OCI-LY3 (cell line): ENCODE measurements at regions not wholly inside any gene's neighbourhood (a gene's known extent, or its start where the extent isn't known, plus 50 kb on each side); places are given as distances from the start of the nearest gene placed in this dataset.

Source experiments
- H2AFZ ChIP-seq: fragments of 200-600, 300-600 bp; shearing (Covaris generic); 2 replicates; pipeline ENCODE4 v1.6.0; 2014; ENCODE audit warnings: antibody characterized with exemption, low read depth, low read length
- H3K27ac ChIP-seq: fragments of 200-600, 300-600 bp; sonication (generic); 2 replicates; pipeline ENCODE4 v1.5.1; 2014; ENCODE audit warnings: mild to moderate bottlenecking, low read length, moderate library complexity, mixed read lengths
- H3K27me3 ChIP-seq: fragments of 200-600, 300-600 bp; sonication (generic); 2 replicates; pipeline ENCODE4 v1.6.1; 2014; ENCODE audit warnings: low read depth, low read length, mixed read lengths
- H3K36me3 ChIP-seq: fragments of 200-600, 300-600 bp; sonication (generic); replicated peaks from 2 replicates; pipeline ENCODE3; 2014; ENCODE audit warnings: low read depth, low read length, mixed read lengths
- H3K4me1 ChIP-seq: fragments of 300-600, 200-600 bp; sonication (generic); 2 replicates; pipeline ENCODE4 v1.6.1; 2014; ENCODE audit warnings: low read length, mixed read lengths
- H3K4me2 ChIP-seq: fragments of 200-600, 300-600 bp; sonication (generic); 2 replicates; pipeline ENCODE4 v1.6.1; 2014; ENCODE audit warnings: low read length, mixed read lengths
- H3K4me3 ChIP-seq: fragments of 300-600, 200-600 bp; sonication (generic); 2 replicates; pipeline ENCODE4 v1.5.1; 2014; ENCODE audit warnings: antibody characterized with exemption, mild to moderate bottlenecking, low read length, moderate library complexity
- H3K79me2 ChIP-seq: fragments of 300-600, 200-600 bp; shearing (Covaris generic); 2 replicates; pipeline ENCODE4 v1.6.1; 2014; ENCODE audit warnings: mild to moderate bottlenecking, low read length, mixed read lengths
- H3K9ac ChIP-seq: fragments of 300-600, 200-600 bp; shearing (Covaris generic); 2 replicates; pipeline ENCODE4 v1.6.0; 2014; ENCODE audit warnings: mild to moderate bottlenecking, low read length, moderate library complexity
- H3K9me3 ChIP-seq: fragments of 200-600, 300-600 bp; shearing (Covaris generic); 2 replicates; pipeline ENCODE4 v1.6.1; 2014; ENCODE audit warnings: low read length, mixed read lengths; ENCODE audit not compliant: insufficient read depth
- H4K20me1 ChIP-seq: fragments of 200-600, 300-600 bp; sonication (generic); 2 replicates; pipeline ENCODE4 v1.6.1; 2016; ENCODE audit warnings: low read length, mixed read lengths; ENCODE audit not compliant: insufficient read depth
- CTCF ChIP-seq: fragments of 200-600, 300-600 bp; sonication (generic); IDR thresholded peaks from 2 replicates; pipeline ENCODE4 v1.5.1; 2014; ENCODE audit warnings: antibody characterized with exemption, low read length, low read depth
- EZH2phosphoT487 ChIP-seq: fragments of 200-600 bp; shearing (Covaris generic); IDR thresholded peaks from 2 replicates; pipeline ENCODE4 v1.6.1; 2018; ENCODE audit warnings: antibody characterized with exemption, mixed run types, low read depth

- no peaks in the 10 kb centered on the region for H4K20me1 ChIP-seq
- TF ChIP-seq EZH2phosphoT487 (no peak), CTCF (no peak)
- no peaks in the 10 kb centered on the region for H3K9me3 ChIP-seq
- no peak overlapping the region for H3K4me2 ChIP-seq
- H3K36me3 ChIP-seq, result no peaks in the 10 kb centered on the region
- H3K9ac ChIP-seq, result no peak overlapping the region
- H2AFZ ChIP-seq, result no peak overlapping the region
- no peak overlapping the region for H3K4me3 ChIP-seq
- H3K79me2 ChIP-seq, result no peaks in the 10 kb centered on the region
- no peak overlapping the region for H3K27ac ChIP-seq
- H3K4me1 ChIP-seq, result no peaks in the 10 kb centered on the region
- H3K27me3 ChIP-seq, result peaks cover 7% of the 10 kb centered on the region
These were observed 127.7 kb downstream of the ZNF664 start for GRCh38 chr12:124100572-124101178.

DNA sequence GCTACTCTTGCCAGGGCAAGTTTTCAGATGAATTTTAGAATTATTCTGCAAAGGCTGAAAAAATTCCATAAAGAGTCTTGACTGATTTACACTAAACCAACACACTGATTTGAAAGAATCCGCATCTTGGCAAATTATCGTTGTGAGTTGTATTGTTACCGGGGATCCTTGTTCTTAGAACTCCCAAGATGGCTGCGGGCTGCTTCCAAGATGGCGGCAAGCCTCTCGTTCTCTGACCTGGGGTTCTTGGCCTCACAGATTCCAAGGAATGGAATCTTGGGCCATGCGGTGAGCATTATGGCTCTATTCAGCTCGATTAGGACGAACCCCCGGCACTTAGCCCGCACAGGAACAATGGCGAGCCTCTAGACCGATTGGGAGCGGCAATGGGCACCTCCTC, 132.5 kb downstream of the ZNF664 start:
- Histone ChIP-seq H3K9me3 (no peaks in the 10 kb centered on the region), H3K79me2 (no peaks in the 10 kb centered on the region), H3K4me2 (no peak overlapping the region), H3K36me3 (no peaks in the 10 kb centered on the region), H3K27ac (no peak overlapping the region), H3K27me3 (no peaks in the 10 kb centered on the region), H4K20me1 (no peaks in the 10 kb centered on the region), H3K9ac (no peak overlapping the region), H3K4me3 (no peak overlapping the region), H3K4me1 (peaks cover 5% of the 10 kb centered on the region; the same call in 1 of the 2 replicates), H2AFZ (no peak overlapping the region)
- no peak for TF ChIP-seq CTCF
- TF ChIP-seq EZH2phosphoT487, result no peak

DNA sequence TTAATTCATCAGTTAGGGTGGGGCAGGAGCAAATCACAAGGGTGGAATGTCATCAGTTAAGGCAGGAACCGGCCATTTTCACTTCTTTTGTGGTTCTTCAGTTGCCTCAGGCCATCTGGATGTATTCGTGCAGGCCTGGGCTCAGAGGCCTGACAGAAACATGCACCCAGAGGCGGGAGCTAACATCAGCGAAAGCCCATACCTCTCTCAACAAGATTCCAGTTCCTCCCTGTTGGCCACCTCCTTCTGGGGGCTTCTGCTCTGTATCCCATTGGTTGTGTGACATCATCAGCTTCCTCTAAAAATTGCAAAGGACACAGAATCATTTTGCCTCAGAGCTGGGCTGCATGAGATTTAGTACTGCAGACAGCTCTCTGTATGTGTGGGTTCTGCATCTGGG, 134.3 kb downstream of the ZNF664 start:
- no peak overlapping the region for H3K9ac ChIP-seq
- H3K27ac ChIP-seq, result no peak overlapping the region
- TF ChIP-seq CTCF (no peak), EZH2phosphoT487 (no peak)
- no peaks in the 10 kb centered on the region for H3K79me2 ChIP-seq
- no peak overlapping the region for H3K4me2 ChIP-seq
- H3K27me3 ChIP-seq, result no peaks in the 10 kb centered on the region
- H4K20me1 ChIP-seq, result no peaks in the 10 kb centered on the region
- H3K9me3 ChIP-seq, result no peaks in the 10 kb centered on the region
- H3K36me3 ChIP-seq, result no peaks in the 10 kb centered on the region
- no peak overlapping the region for H3K4me3 ChIP-seq
- peaks cover 11% of the 10 kb centered on the region for H3K4me1 ChIP-seq
- H2AFZ ChIP-seq, result no peak overlapping the region

DNA sequence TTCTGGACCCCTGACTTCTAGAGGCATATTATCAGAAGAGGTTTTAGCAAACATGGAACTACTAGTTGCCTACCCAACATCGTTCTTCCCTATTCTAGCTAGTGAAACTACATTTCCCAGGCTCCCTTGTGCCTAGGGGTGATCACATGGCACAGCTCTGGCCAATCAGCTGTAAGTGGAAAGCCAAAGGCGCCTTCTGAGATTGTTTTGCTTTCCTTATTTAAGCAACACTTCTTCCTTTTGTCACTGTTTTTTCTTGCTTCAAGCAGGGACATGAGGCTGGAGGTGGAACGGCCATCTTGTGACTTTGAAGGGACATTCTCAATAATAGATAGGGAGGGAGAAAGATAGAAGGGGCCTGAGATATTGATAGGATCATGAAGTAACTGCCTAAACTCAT, 136.7 kb downstream of the ZNF664 start:
- Histone ChIP-seq H2AFZ (no peak overlapping the region), H3K4me2 (no peak overlapping the region)
- TF ChIP-seq EZH2phosphoT487 (no peak), CTCF (no peak)

More for the DNA sequence above, 136.7 kb downstream of the ZNF664 start:
- no peak overlapping the region for H3K4me3 ChIP-seq
- H4K20me1 ChIP-seq, result no peaks in the 10 kb centered on the region
- peaks cover 11% of the 10 kb centered on the region for H3K4me1 ChIP-seq
- H3K9me3 ChIP-seq, result no peaks in the 10 kb centered on the region
- H3K79me2 ChIP-seq, result no peaks in the 10 kb centered on the region
- H3K27me3 ChIP-seq, result no peaks in the 10 kb centered on the region
- H3K9ac ChIP-seq, result no peak overlapping the region
- no peaks in the 10 kb centered on the region for H3K36me3 ChIP-seq
- no peak overlapping the region for H3K27ac ChIP-seq
